ENCODE measurements at regions not wholly inside any gene's neighbourhood (a gene's known extent, or its start where the extent isn't known, plus 50 kb on each side); places are given as distances from the start of the nearest gene placed in this dataset.

GRCh38 chr2:238585836-238586821 is 159.4 kb downstream of the ASB1 start:
- H3K27ac ChIP-seq = no peak overlapping the region
- peaks cover 0 to 5% (median 0%) of the 10 kb centered on the region in 8 donors for H3K9me3 ChIP-seq
- intact Hi-C loops (cut with DNase I; ENCODE audit: low total_unique reads) = no loop called here
- no peaks in the 10 kb centered on the region for H3K36me3 ChIP-seq
- no peak for TF ChIP-seq CTCF (IDR thresholded peaks at IDR 0.05 in 8 of 11, conservative IDR thresholded peaks at IDR 0.05 in 3 of 11)
- TF ChIP-seq POLR2AphosphoS5 (IDR thresholded peaks at IDR 0.05) = no peak
- no peak for TF ChIP-seq POLR2A (IDR thresholded peaks at IDR 0.05)
- no peak overlapping the region for H3K4me3 ChIP-seq
- peak; percentile 54 for DNase-seq
- H3K4me1 ChIP-seq = no peaks in the 10 kb centered on the region
- 72 to 80% (median 78%) methylated on average over 24 to 34 of the region's 34 CpGs for WGBS, 5 donors
- peaks cover 0 to 6% (median 0%) of the 10 kb centered on the region in 7 donors for H3K27me3 ChIP-seq (replicated peaks in 1 of 7)

GRCh38 chr2:238586931-238587775 is 160.4 kb downstream of the ASB1 start:
- H3K9me3 ChIP-seq = peaks cover 0 to 5% (median 0%) of the 10 kb centered on the region in 8 donors
- no peaks in the 10 kb centered on the region for H3K4me1 ChIP-seq
- TF ChIP-seq CTCF (IDR thresholded peaks at IDR 0.05 in 8 of 11, conservative IDR thresholded peaks at IDR 0.05 in 3 of 11) (no peak), POLR2AphosphoS5 (IDR thresholded peaks at IDR 0.05) (no peak), POLR2A (IDR thresholded peaks at IDR 0.05) (no peak)
- DNase-seq = peak; percentile 62
- WGBS, 5 donors = 79 to 87% (median 82%) methylated on average over 12 to 16 of the region's 16 CpGs
- no peak overlapping the region for H3K4me3 ChIP-seq
- H3K36me3 ChIP-seq = no peaks in the 10 kb centered on the region
- no peak overlapping the region for H3K27ac ChIP-seq
- H3K27me3 ChIP-seq (replicated peaks in 1 of 7) = peaks cover 0 to 6% (median 0%) of the 10 kb centered on the region in 7 donors
- intact Hi-C loops (cut with DNase I; ENCODE audit: low total_unique reads) = no loop called here

DNA sequence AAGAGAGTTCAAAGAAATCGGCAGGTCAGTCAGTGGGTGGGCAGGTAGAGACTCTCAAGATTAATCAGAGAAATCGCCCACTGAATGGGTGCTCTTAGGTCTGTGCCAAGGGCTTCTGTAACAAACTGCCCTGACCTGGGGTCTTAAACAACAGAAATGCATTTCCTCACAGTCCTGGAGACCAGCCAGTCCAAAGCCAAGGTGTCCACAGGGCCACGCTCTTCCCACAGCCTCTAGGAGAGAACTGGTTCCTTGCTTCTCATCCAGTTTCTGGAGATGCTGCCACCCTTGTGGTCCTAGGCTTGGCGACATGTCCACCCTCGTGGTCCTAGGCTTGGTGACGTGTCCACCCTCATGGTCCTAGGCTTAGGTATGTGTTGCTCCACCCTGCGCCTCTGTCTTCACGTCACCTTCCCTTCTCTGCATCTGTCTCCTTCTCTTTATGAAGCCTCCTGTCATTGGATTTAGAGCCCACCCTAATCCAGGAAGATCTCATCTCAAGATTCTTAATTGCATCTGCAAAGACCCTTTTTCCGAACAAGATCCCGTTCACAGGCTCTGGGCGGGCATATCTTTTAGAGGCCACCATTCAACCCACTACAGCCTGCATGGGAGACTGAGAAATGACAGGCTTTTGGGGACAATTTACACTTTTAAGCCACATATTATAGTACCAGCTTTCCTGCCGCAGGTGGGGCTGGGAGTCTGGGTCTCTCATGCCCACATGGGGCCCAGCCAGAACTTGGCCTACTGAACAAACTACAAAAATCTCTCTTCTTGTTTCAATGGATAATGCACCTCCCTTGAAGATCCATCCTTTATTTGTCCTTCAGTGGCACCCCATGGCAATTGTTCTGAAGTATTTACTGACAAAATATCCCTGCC is 161.3 kb downstream of the ASB1 start:
- 85 to 95% (median 88%) methylated on average over 11 to 12 of the region's 12 CpGs for WGBS, 5 donors
- H3K9me3 ChIP-seq = peaks cover 0 to 5% (median 0%) of the 10 kb centered on the region in 8 donors
- no peaks in the 10 kb centered on the region for H3K36me3 ChIP-seq
- no peak overlapping the region for H3K4me3 ChIP-seq
- H3K27me3 ChIP-seq (replicated peaks in 1 of 7) = peaks cover 0 to 6% (median 0%) of the 10 kb centered on the region in 7 donors
- TF ChIP-seq POLR2AphosphoS5 (IDR thresholded peaks at IDR 0.05) (no peak), CTCF (IDR thresholded peaks at IDR 0.05 in 8 of 11, conservative IDR thresholded peaks at IDR 0.05 in 3 of 11) (no peak), POLR2A (IDR thresholded peaks at IDR 0.05) (no peak)
- DNase-seq = peak; percentile 17
- no peaks in the 10 kb centered on the region for H3K4me1 ChIP-seq
- intact Hi-C loops (cut with DNase I; ENCODE audit: low total_unique reads) = no loop called here
- no peak overlapping the region for H3K27ac ChIP-seq

All from spleen (tissue), 11 donors.